ELF-1 (cell line): ENCODE measurements at regions not wholly inside any gene's neighbourhood (a gene's known extent, or its start where the extent isn't known, plus 50 kb on each side); places are given as distances from the start of the nearest gene placed in this dataset.
"Not testable (repeated sequence)": the region's sequence is repeated elsewhere in the genome, so short reads cannot be mapped to it uniquely, and the experiment has no call there.

ENCODE experiments used
- DNase-seq: peaks from one replicate; pipeline ENCODE4 v3.0.0-alpha.2; 2016; ENCODE audit warnings: low read depth, low spot score

GRCh38 chr3:24684506-24685023 is 189.9 kb upstream of the THRB start:
- no peak for DNase-seq

- DNase-seq: no peak
Measured at GRCh38 chr3:24686808-24687207, 192.2 kb upstream of the THRB start.

GRCh38 chr3:24687671-24688070 is 193.0 kb upstream of the THRB start:
- DNase-seq: no peak

- no peak for DNase-seq
Measured at GRCh38 chr3:24688446-24689148, 193.9 kb upstream of the THRB start.

GRCh38 chr3:24689353-24689752 is 194.7 kb upstream of the THRB start:
- DNase-seq: no peak

- no peak for DNase-seq
Measured at GRCh38 chr3:24690777-24691176, 196.1 kb upstream of the THRB start.

GRCh38 chr3:24699078-24699477 is 204.4 kb upstream of the THRB start:
- DNase-seq: not testable (repeated sequence)

- DNase-seq: no peak
Measured at GRCh38 chr3:24704496-24704895, 209.8 kb upstream of the THRB start.

- no peak for DNase-seq
Measured at GRCh38 chr3:24707936-24708335, 213.3 kb upstream of the THRB start.

- DNase-seq: no peak
Measured at GRCh38 chr3:24709956-24710355, 215.3 kb upstream of the THRB start.

- no peak for DNase-seq
Measured at GRCh38 chr3:24713516-24713915, 218.9 kb upstream of the THRB start.

GRCh38 chr3:24714436-24714835 is 219.8 kb upstream of the THRB start:
- DNase-seq: no peak

- DNase-seq: no peak
Measured at GRCh38 chr3:24715171-24715792, 220.6 kb upstream of the THRB start.

GRCh38 chr3:24722087-24722486 is 227.4 kb upstream of the THRB start:
- DNase-seq: no peak

- DNase-seq: peak; percentile 26
Measured at GRCh38 chr3:24725514-24726255, 231.0 kb upstream of the THRB start.

- DNase-seq: no peak
Measured at GRCh38 chr3:24726423-24726822, 231.8 kb upstream of the THRB start.

- DNase-seq: no peak
Measured at GRCh38 chr3:24730173-24730572, 235.5 kb upstream of the THRB start.

GRCh38 chr3:24734019-24734418 is 239.4 kb upstream of the THRB start:
- DNase-seq: no peak

GRCh38 chr3:24736701-24737100 is 242.1 kb upstream of the THRB start:
- no peak for DNase-seq

- DNase-seq: no peak
Measured at GRCh38 chr3:24740326-24740725, 245.7 kb upstream of the THRB start.

- no peak for DNase-seq
Measured at GRCh38 chr3:24741506-24741905, 246.9 kb upstream of the THRB start.

- DNase-seq: no peak
Measured at GRCh38 chr3:24748520-24748919, 253.9 kb upstream of the THRB start.

GRCh38 chr3:24751020-24751419 is 256.4 kb upstream of the THRB start:
- no peak for DNase-seq
